Keratinocyte (primary cell): ENCODE measurements at regions not wholly inside any gene's neighbourhood (a gene's known extent, or its start where the extent isn't known, plus 50 kb on each side); places are given as distances from the start of the nearest gene placed in this dataset.

Experiments
- EZH2 ChIP-seq: IDR thresholded peaks from one replicate; pipeline ENCODE4 v1.6.1; 2012; ENCODE audit warnings: inconsistent platforms, mild to moderate bottlenecking, low read length, moderate library complexity
- TF ChIP-seq, protein P1 (sequence below), 3 experiments: IDR thresholded peaks in 1 of 3; conservative IDR thresholded peaks in 1 of 3; optimal IDR thresholded peaks in 1 of 3; 2 replicates in 2 of 3; 3 replicates in 1 of 3; pipeline versions ENCODE3 to v1.5.1; 2011; ENCODE audit warnings: low read length in 3 of 3, mild to moderate bottlenecking in 3 of 3, moderate library complexity in 2 of 3, control low read depth in 1 of 3, inconsistent platforms in 1 of 3; ENCODE audit not compliant: insufficient read depth in 2 of 3; ENCODE audit errors: extremely low read depth in 1 of 3

DNA sequence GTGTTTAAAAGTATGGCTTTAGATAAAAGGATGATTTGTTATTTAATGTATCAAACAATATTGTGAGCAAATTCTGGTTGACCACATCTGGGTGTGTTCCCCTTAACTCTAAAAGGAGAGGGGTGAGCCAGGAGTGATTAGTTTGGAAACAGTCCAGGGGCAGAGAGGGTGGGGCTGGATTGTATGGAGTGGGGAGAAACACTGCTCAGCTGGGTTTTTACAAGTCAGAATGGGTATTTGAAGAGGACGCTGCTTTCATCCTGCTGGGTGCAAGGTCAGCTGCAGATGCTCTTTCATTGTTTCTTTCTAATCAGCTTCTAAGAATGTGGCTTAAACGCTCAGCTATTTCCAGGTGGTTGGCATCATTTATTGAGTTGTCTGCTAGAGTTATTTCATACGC, 82.8 kb upstream of the LIMCH1 start:
- TF ChIP-seq, protein P1, sequence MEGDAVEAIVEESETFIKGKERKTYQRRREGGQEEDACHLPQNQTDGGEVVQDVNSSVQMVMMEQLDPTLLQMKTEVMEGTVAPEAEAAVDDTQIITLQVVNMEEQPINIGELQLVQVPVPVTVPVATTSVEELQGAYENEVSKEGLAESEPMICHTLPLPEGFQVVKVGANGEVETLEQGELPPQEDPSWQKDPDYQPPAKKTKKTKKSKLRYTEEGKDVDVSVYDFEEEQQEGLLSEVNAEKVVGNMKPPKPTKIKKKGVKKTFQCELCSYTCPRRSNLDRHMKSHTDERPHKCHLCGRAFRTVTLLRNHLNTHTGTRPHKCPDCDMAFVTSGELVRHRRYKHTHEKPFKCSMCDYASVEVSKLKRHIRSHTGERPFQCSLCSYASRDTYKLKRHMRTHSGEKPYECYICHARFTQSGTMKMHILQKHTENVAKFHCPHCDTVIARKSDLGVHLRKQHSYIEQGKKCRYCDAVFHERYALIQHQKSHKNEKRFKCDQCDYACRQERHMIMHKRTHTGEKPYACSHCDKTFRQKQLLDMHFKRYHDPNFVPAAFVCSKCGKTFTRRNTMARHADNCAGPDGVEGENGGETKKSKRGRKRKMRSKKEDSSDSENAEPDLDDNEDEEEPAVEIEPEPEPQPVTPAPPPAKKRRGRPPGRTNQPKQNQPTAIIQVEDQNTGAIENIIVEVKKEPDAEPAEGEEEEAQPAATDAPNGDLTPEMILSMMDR (optimal IDR thresholded peaks at IDR 0.05 in 1 of 3, IDR thresholded peaks at IDR 0.05 in 1 of 3, conservative IDR thresholded peaks at IDR 0.05 in 1 of 3; ENCODE audit: extremely low read depth in 1 of 3, insufficient read depth in 2 of 3, low read length in 3 of 3), result no peak
- TF ChIP-seq EZH2, result no peak
